ENCODE measurements at regions not wholly inside any gene's neighbourhood (a gene's known extent, or its start where the extent isn't known, plus 50 kb on each side); places are given as distances from the start of the nearest gene placed in this dataset.

DNA sequence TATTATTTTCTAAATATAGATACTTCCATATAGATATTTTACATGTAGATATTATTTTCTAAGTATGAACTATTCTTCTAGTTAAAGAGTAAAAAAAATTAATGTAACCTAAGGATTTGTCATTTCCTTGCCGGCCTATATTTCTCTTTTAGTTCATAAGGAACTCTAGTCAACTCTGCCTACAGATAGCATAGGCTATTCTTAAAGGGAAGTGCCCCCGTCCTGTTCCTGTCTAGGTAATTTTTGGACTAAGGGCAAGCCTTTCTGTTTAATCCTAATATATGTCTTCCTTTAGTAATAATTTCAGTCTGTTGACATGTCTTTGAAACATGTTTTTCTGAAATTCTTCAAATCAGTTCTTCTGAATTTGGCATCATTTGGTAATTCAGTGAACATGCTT, 161.9 kb downstream of the C11orf91 start:
- Histone ChIP-seq H3T11ph (ENCODE audit: low read length) (no peak overlapping the region), H2AK5ac (ENCODE audit: insufficient read length, low read length) (no peak overlapping the region), H4K91ac (ENCODE audit: insufficient read length, low read depth, low read length) (no peak overlapping the region), H2BK20ac (ENCODE audit: low read depth, low read length, poor library complexity, severe bottlenecking) (no peak overlapping the region), H2BK5ac (ENCODE audit: insufficient read length, low read length) (no peak overlapping the region), H3K4me2 (ENCODE audit: insufficient read depth, insufficient read length, low read length) (no peak overlapping the region), H3K23me2 (ENCODE audit: insufficient read length, low read depth, low read length, poor library complexity, severe bottlenecking) (no peaks in the 10 kb centered on the region), H3K79me1 (ENCODE audit: insufficient read depth, low read depth, low read length, poor library complexity, severe bottlenecking) (no peaks in the 10 kb centered on the region), H4K20me1 (ENCODE audit: control insufficient read depth, insufficient read depth, insufficient read length) (no peaks in the 10 kb centered on the region), H3K56ac (ENCODE audit: insufficient read length, low read depth, low read length) (no peak overlapping the region), H3K18ac (ENCODE audit: insufficient read length, low read depth, low read length) (no peak overlapping the region), H3K27ac (ENCODE audit: insufficient read length, low read depth, low read length) (no peak overlapping the region), H2BK120ac (ENCODE audit: low read depth, low read length, poor library complexity, severe bottlenecking) (no peak overlapping the region), H3K9me3 (ENCODE audit: control insufficient read depth, low read depth, low read length) (no peaks in the 10 kb centered on the region), H3K23ac (ENCODE audit: insufficient read length, low read depth, low read length) (no peak overlapping the region), H2BK15ac (ENCODE audit: low read depth, low read length) (no peak overlapping the region), H3K4me1 (ENCODE audit: insufficient read depth, low read length) (no peaks in the 10 kb centered on the region), H4K5ac (ENCODE audit: insufficient read length, low read depth, low read length) (no peak overlapping the region), H3K27me3 (ENCODE audit: insufficient read depth, low read length) (no peaks in the 10 kb centered on the region), H3K4ac (ENCODE audit: low read depth, low read length) (no peak overlapping the region), H4K8ac (replicated peaks; ENCODE audit: insufficient read length, low read depth, low read length) (no peak overlapping the region), H2AFZ (ENCODE audit: low read length) (no peak overlapping the region), H3K79me2 (ENCODE audit: insufficient read depth, low read length) (no peaks in the 10 kb centered on the region), H2BK12ac (ENCODE audit: insufficient read length, low read depth, low read length) (no peak overlapping the region), H3K14ac (ENCODE audit: insufficient read depth, low read length) (no peak overlapping the region), H3K9ac (ENCODE audit: extremely low read depth, insufficient read length, low read length) (no peak overlapping the region)
- no peak for TF ChIP-seq CTCF (conservative IDR thresholded peaks at IDR 0.05)
- no peaks in the 10 kb centered on the region; a peak in 1 of 5 replicates for H3K9me3 Mint-ChIP-seq
- no peaks in the 10 kb centered on the region; a peak in 1 of 7 replicates for H3K36me3 Mint-ChIP-seq (ENCODE audit: insufficient read depth in 1 of 3, low read depth in 3 of 3)
- H3K4me3 Mint-ChIP-seq: no peak overlapping the region
- no peak for DNase-seq
- 0 out of 4 replicates have a peak, but pooled peaks cover 0 to 4% of the 10 kb centered on the region in 2 experiments for H3K4me1 Mint-ChIP-seq
- peaks cover 1% of the 10 kb centered on the region for H3K27me3 Mint-ChIP-seq (ENCODE audit: low read depth)
- no peak overlapping the region for H3K27ac Mint-ChIP-seq
- WGBS (ENCODE audit: extremely low coverage, insufficient read length, low lambda C conversion rate): no CpG with 5 or more reads among the region's 2 CpGs
